ENCODE measurements at regions not wholly inside any gene's neighbourhood (a gene's known extent, or its start where the extent isn't known, plus 50 kb on each side); places are given as distances from the start of the nearest gene placed in this dataset.

DNA sequence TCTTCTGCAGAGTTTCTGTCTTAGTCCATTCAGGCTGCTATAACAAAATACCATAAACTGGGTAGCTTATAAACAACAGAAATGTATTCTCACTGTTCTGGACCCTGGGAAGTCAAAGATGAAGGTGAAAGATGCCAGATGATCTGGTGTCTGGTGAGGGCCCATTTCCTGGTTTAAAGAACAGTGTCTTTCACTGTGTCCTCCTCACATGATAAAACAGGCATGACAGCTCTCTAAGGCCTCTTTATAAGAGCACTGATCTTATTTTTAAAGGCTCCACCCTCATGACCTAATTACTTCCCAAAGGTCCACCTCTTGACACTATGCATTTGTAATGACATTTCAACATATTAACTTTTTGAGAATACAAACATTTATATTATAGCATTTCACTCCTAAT, 250.2 kb upstream of the ZRANB2 start:
- TF ChIP-seq, protein P1, sequence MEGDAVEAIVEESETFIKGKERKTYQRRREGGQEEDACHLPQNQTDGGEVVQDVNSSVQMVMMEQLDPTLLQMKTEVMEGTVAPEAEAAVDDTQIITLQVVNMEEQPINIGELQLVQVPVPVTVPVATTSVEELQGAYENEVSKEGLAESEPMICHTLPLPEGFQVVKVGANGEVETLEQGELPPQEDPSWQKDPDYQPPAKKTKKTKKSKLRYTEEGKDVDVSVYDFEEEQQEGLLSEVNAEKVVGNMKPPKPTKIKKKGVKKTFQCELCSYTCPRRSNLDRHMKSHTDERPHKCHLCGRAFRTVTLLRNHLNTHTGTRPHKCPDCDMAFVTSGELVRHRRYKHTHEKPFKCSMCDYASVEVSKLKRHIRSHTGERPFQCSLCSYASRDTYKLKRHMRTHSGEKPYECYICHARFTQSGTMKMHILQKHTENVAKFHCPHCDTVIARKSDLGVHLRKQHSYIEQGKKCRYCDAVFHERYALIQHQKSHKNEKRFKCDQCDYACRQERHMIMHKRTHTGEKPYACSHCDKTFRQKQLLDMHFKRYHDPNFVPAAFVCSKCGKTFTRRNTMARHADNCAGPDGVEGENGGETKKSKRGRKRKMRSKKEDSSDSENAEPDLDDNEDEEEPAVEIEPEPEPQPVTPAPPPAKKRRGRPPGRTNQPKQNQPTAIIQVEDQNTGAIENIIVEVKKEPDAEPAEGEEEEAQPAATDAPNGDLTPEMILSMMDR (conservative IDR thresholded peaks at IDR 0.05): no peak
- H3K9me3 Mint-ChIP-seq: peaks cover 16% of the 10 kb centered on the region
- no peak overlapping the region for H3K27ac ChIP-seq (ENCODE audit: low read depth, low read length)
- peaks cover 3% of the 10 kb centered on the region for H3K9me3 ChIP-seq (ENCODE audit: control insufficient read depth, low read length)
- no peak overlapping the region for H3K27ac Mint-ChIP-seq
- H3K9ac ChIP-seq (ENCODE audit: extremely low read depth, low read length, poor library complexity, severe bottlenecking): no peak overlapping the region
- no peaks in the 10 kb centered on the region for H3K4me1 Mint-ChIP-seq
- H3K4me3 Mint-ChIP-seq: no peak overlapping the region
- H3K27me3 Mint-ChIP-seq (ENCODE audit: insufficient read depth): no peaks in the 10 kb centered on the region
- no peaks in the 10 kb centered on the region for H3K36me3 Mint-ChIP-seq (ENCODE audit: low read depth)
- no peaks in the 10 kb centered on the region for H3K27me3 ChIP-seq (ENCODE audit: control insufficient read depth, insufficient read depth, low read length, poor library complexity, severe bottlenecking)
- DNase-seq: no peak
- no peak overlapping the region for H3K4me3 ChIP-seq (ENCODE audit: low read length)
- no peaks in the 10 kb centered on the region for H3K4me1 ChIP-seq (ENCODE audit: control insufficient read depth, insufficient read depth, low read length)
- H3K36me3 ChIP-seq (ENCODE audit: control insufficient read depth, insufficient read depth, low read length): no peaks in the 10 kb centered on the region

GRCh38 chr1:71324671-71325267, 243.9 kb upstream of the ZRANB2 start:
- H3K4me3 Mint-ChIP-seq: no peak overlapping the region
- WGBS, 2 experiments (ENCODE audit: insufficient coverage in 1 of 2, insufficient read length in 1 of 2): 77 to 84% methylated on average over 1 of the region's 1 CpG

DNA sequence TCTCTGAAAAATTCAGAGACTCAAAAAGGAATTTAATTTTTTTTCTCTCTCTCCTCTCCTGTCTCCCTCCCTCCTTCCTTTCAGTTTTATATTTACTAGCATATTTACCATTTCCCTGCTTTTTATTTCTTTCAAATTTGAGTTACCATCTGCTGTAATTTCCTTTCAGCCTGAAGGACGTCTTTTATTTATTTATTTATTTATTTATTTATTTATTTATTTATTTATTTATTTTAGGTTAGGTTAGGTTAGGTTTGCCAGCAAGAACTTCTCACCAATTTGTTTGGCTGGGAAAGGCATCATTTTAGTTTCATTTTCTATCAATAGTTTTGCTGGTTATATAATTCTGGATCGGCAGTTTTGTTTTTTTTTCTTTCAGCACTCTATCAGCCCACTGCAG, 231.7 kb upstream of the ZRANB2 start:
- no peak overlapping the region for H3K27ac ChIP-seq (ENCODE audit: low read depth, low read length)
- no peaks in the 10 kb centered on the region for H3K4me1 Mint-ChIP-seq
- no peaks in the 10 kb centered on the region for H3K27me3 ChIP-seq (ENCODE audit: control insufficient read depth, insufficient read depth, low read length, poor library complexity, severe bottlenecking)
- 78% methylated on average over 1 of the region's 2 CpGs; no CpG with 5 or more reads in 1 of the 2 experiments for WGBS, 2 experiments (ENCODE audit: insufficient coverage in 1 of 2, insufficient read length in 1 of 2)
- H3K27ac Mint-ChIP-seq: no peak overlapping the region
- H3K9ac ChIP-seq (ENCODE audit: extremely low read depth, low read length, poor library complexity, severe bottlenecking): no peak overlapping the region
- peaks cover 20% of the 10 kb centered on the region for H3K9me3 ChIP-seq (ENCODE audit: control insufficient read depth, low read length)
- no peaks in the 10 kb centered on the region for H3K27me3 Mint-ChIP-seq (ENCODE audit: insufficient read depth)
- TF ChIP-seq, protein P1 (conservative IDR thresholded peaks at IDR 0.05): no peak
- no peak overlapping the region for H3K4me3 ChIP-seq (ENCODE audit: low read length)
- peaks cover 7% of the 10 kb centered on the region for H3K9me3 Mint-ChIP-seq
- H3K4me3 Mint-ChIP-seq: no peak overlapping the region
- H3K36me3 Mint-ChIP-seq (ENCODE audit: low read depth): no peaks in the 10 kb centered on the region
- no peak for DNase-seq
- no peaks in the 10 kb centered on the region for H3K4me1 ChIP-seq (ENCODE audit: control insufficient read depth, insufficient read depth, low read length)
- no peaks in the 10 kb centered on the region for H3K36me3 ChIP-seq (ENCODE audit: control insufficient read depth, insufficient read depth, low read length)

More at GRCh38 chr1:71324671-71325267, 243.9 kb upstream of the ZRANB2 start:
- Histone ChIP-seq H3K9me3 (ENCODE audit: control insufficient read depth, low read length) (peaks cover 9% of the 10 kb centered on the region), H3K4me3 (ENCODE audit: low read length) (no peak overlapping the region), H3K27me3 (ENCODE audit: control insufficient read depth, insufficient read depth, low read length, poor library complexity, severe bottlenecking) (no peaks in the 10 kb centered on the region), H3K9ac (ENCODE audit: extremely low read depth, low read length, poor library complexity, severe bottlenecking) (no peak overlapping the region), H3K36me3 (ENCODE audit: control insufficient read depth, insufficient read depth, low read length) (no peaks in the 10 kb centered on the region), H3K27ac (ENCODE audit: low read depth, low read length) (no peak overlapping the region), H3K4me1 (ENCODE audit: control insufficient read depth, insufficient read depth, low read length) (no peaks in the 10 kb centered on the region)
- Mint-ChIP-seq H3K9me3 (peaks cover 14% of the 10 kb centered on the region), H3K27ac (no peak overlapping the region), H3K4me1 (peaks cover 6% of the 10 kb centered on the region), H3K36me3 (ENCODE audit: low read depth) (no peaks in the 10 kb centered on the region), H3K27me3 (ENCODE audit: insufficient read depth) (no peaks in the 10 kb centered on the region)
- TF ChIP-seq, protein P1 (conservative IDR thresholded peaks at IDR 0.05): no peak
- DNase-seq: no peak

All from endodermal cell (in vitro differentiated cells).